H1 (cell line): ENCODE measurements at regions not wholly inside any gene's neighbourhood (a gene's known extent, or its start where the extent isn't known, plus 50 kb on each side); places are given as distances from the start of the nearest gene placed in this dataset.

Experiments used
- CTCF ChIA-PET: fragments of 300-600 bp; sonication (Branson Sonifier 250); formaldehyde crosslinking; loops from one replicate; lab custom pipeline; 2021; ENCODE audit not compliant: partially characterized antibody; lab: Charles Lee
- POLR2A ChIA-PET: fragments of 300-600 bp; sonication (Branson Sonifier 250); formaldehyde crosslinking; loops from one replicate; lab custom pipeline; 2021; ENCODE audit warnings: inconsistent platforms; ENCODE audit not compliant: partially characterized antibody; lab: Charles Lee
- DNase-seq, 2 experiments: peaks; one replicate each; pipeline versions ENCODE4 v3.0.0 to v3.0.0-alpha.2; 2010 to 2022; ENCODE audit warnings: low spot score in 2 of 2, low read depth in 1 of 2, mixed read lengths in 1 of 2
- FAIRE-seq: peaks from 2 replicates; lab custom pipeline; 2011; peaks lifted over from hg19 to GRCh38; lab: Jason Lieb, UNC
- H2AFZ ChIP-seq: 2 replicates; pipeline ENCODE4 v1.8.1; 2012; ENCODE audit warnings: low read length, inconsistent platforms
- H2AK5ac ChIP-seq: 2 replicates; pipeline ENCODE4 v1.6.1; 2013; ENCODE audit warnings: low read depth, low read length
- H2BK120ac ChIP-seq: replicated peaks from 2 replicates; pipeline ENCODE3; 2013; ENCODE audit warnings: low read depth, low read length, inconsistent platforms
- H2BK12ac ChIP-seq: 2 replicates; pipeline ENCODE4 v1.6.1; 2013; ENCODE audit warnings: low read depth, low read length
- H2BK15ac ChIP-seq: 2 replicates; pipeline ENCODE4 v1.6.1; 2013; ENCODE audit warnings: low read length
- H2BK20ac ChIP-seq: 2 replicates; pipeline ENCODE4 v1.6.1; 2013; ENCODE audit warnings: low read length
- H2BK5ac ChIP-seq: 2 replicates; pipeline ENCODE4 v1.6.1; 2013; ENCODE audit warnings: low read depth, low read length
- H3K14ac ChIP-seq: 2 replicates; pipeline ENCODE4 v1.6.1; 2013; ENCODE audit warnings: inconsistent platforms; ENCODE audit not compliant: insufficient read length
- H3K18ac ChIP-seq: 2 replicates; pipeline ENCODE4 v1.6.1; 2013; ENCODE audit warnings: low read length; ENCODE audit errors: extremely low read depth
- H3K23ac ChIP-seq: 2 replicates; pipeline ENCODE4 v1.6.1; 2013; ENCODE audit warnings: inconsistent platforms; ENCODE audit not compliant: insufficient read length
- H3K23me2 ChIP-seq: 2 replicates; pipeline ENCODE4 v1.6.1; 2013; ENCODE audit warnings: low read depth, low read length
- H3K27ac ChIP-seq: 2 replicates; pipeline ENCODE4 v1.6.1; 2011; ENCODE audit warnings: low read depth, low read length, inconsistent platforms
- H3K27me3 ChIP-seq, 4 experiments: replicated peaks in 1 of 4; 1 replicate in 1 of 4; 2 replicates in 3 of 4; pipeline versions ENCODE4 v1.6.1 to v1.8.1; 2011 to 2013; ENCODE audit warnings: low read length in 3 of 4, mild to moderate bottlenecking in 3 of 4, inconsistent platforms in 2 of 4, mixed read lengths in 2 of 4, moderate library complexity in 1 of 4; ENCODE audit not compliant: control insufficient read depth in 3 of 4, insufficient read depth in 3 of 4; ENCODE audit errors: extremely low read depth in 1 of 4
- H3K36me3 ChIP-seq, 4 experiments: 2 replicates each; pipeline versions ENCODE4 v1.6.1 to v1.8.1; 2011 to 2013; ENCODE audit warnings: mild to moderate bottlenecking in 4 of 4, low read length in 3 of 4, moderate library complexity in 2 of 4, control low read depth in 1 of 4, inconsistent platforms in 1 of 4; ENCODE audit not compliant: insufficient read depth in 4 of 4, control insufficient read depth in 2 of 4
- H3K4ac ChIP-seq: replicated peaks from 2 replicates; pipeline ENCODE3; 2013; ENCODE audit warnings: low read length, low read depth, mixed read lengths, inconsistent platforms; ENCODE audit not compliant: insufficient read length
- H3K4me1 ChIP-seq, 4 experiments: replicated peaks in 1 of 4; 1 replicate in 1 of 4; 2 replicates in 3 of 4; pipeline versions ENCODE4 v1.6.1 to v1.8.1; 2011 to 2013; ENCODE audit warnings: low read length in 3 of 4, inconsistent platforms in 2 of 4, mixed read lengths in 1 of 4; ENCODE audit not compliant: insufficient read depth in 4 of 4, control insufficient read depth in 3 of 4
- H3K4me2 ChIP-seq, 2 experiments: 2 replicates each; pipeline versions ENCODE4 v1.6.1 to v1.8.1; 2011 to 2013; ENCODE audit warnings: low read depth in 2 of 2, low read length in 2 of 2, control low read depth in 1 of 2, inconsistent platforms in 1 of 2, mild to moderate bottlenecking in 1 of 2; ENCODE audit not compliant: insufficient read depth in 1 of 2
- H3K4me3 ChIP-seq, 4 experiments: fragments of 200-600, 300-600 bp in 1 of 4; sonication (generic), shearing (Covaris generic), sonication (Bioruptor Twin) in 1 of 4; 2 replicates each; pipeline versions ENCODE4 v1.5.1 to v1.8.1; 2011 to 2016; ENCODE audit warnings: low read length in 4 of 4, low read depth in 3 of 4, control low read depth in 2 of 4, inconsistent platforms in 2 of 4, mild to moderate bottlenecking in 2 of 4, mixed read lengths in 1 of 4, moderate library complexity in 1 of 4; ENCODE audit not compliant: insufficient read depth in 2 of 4; ENCODE audit errors: extremely low read depth in 1 of 4
- H3K56ac ChIP-seq: replicated peaks from 2 replicates; pipeline ENCODE3; 2013; ENCODE audit warnings: low read depth, mild to moderate bottlenecking, mixed read lengths, low read length, inconsistent platforms; ENCODE audit not compliant: insufficient read length
- H3K79me1 ChIP-seq: 2 replicates; pipeline ENCODE4 v1.6.1; 2013; ENCODE audit warnings: low read depth, low read length, control low read depth
- H3K79me2 ChIP-seq, 2 experiments: 2 replicates each; pipeline versions ENCODE4 v1.6.1 to v1.8.1; 2012 to 2013; ENCODE audit warnings: low read length in 2 of 2, mild to moderate bottlenecking in 2 of 2, inconsistent platforms in 1 of 2; ENCODE audit not compliant: insufficient read depth in 2 of 2, control insufficient read depth in 1 of 2
- H3K9ac ChIP-seq, 4 experiments: replicated peaks in 1 of 4; 1 replicate in 1 of 4; 2 replicates in 3 of 4; pipeline versions ENCODE4 v1.6.1 to v1.8.1; 2011 to 2013; ENCODE audit warnings: low read depth in 3 of 4, low read length in 3 of 4, control low read depth in 2 of 4, mild to moderate bottlenecking in 2 of 4, moderate library complexity in 2 of 4, inconsistent platforms in 1 of 4; ENCODE audit errors: extremely low read depth in 1 of 4
- H3K9me3 ChIP-seq, 2 experiments: 2 replicates each; pipeline versions ENCODE4 v1.6.1 to v1.8.1; 2012 to 2013; ENCODE audit warnings: mild to moderate bottlenecking in 2 of 2, moderate library complexity in 2 of 2, control low read depth in 1 of 2, inconsistent platforms in 1 of 2, low read depth in 1 of 2, low read length in 1 of 2, mixed read lengths in 1 of 2; ENCODE audit not compliant: insufficient read depth in 2 of 2
- H4K20me1 ChIP-seq, 2 experiments: replicated peaks in 1 of 2; 2 replicates each; pipeline versions ENCODE3 to v1.8.1; 2011 to 2013; ENCODE audit warnings: inconsistent platforms in 2 of 2, low read length in 2 of 2, mild to moderate bottlenecking in 1 of 2; ENCODE audit not compliant: insufficient read depth in 2 of 2, control insufficient read depth in 1 of 2
- H4K5ac ChIP-seq: 2 replicates; pipeline ENCODE4 v1.6.1; 2013; ENCODE audit warnings: low read length, low read depth, mixed read lengths, inconsistent platforms; ENCODE audit not compliant: insufficient read length
- H4K8ac ChIP-seq: 2 replicates; pipeline ENCODE4 v1.8.0; 2013; ENCODE audit warnings: mild to moderate bottlenecking, moderate library complexity, low read length, inconsistent platforms; ENCODE audit not compliant: insufficient read depth; ENCODE audit errors: extremely low read depth
- H4K91ac ChIP-seq: replicated peaks from 2 replicates; pipeline ENCODE3; 2013; ENCODE audit warnings: low read length, mixed read lengths, inconsistent platforms; ENCODE audit not compliant: insufficient read length
- BRCA1 ChIP-seq: IDR thresholded peaks from 2 replicates; pipeline ENCODE4 v1.6.1; 2012; ENCODE audit warnings: low read depth, low read length, improper control_type of control experiment
- CBX8 ChIP-seq: fragments of 300-800, 300-1000 bp; sonication (generic); IDR thresholded peaks from 2 replicates; pipeline ENCODE4 v1.7.1; 2016; ENCODE audit warnings: low read depth, low read length, borderline replicate concordance
- CHD2 ChIP-seq: IDR thresholded peaks from 2 replicates; pipeline ENCODE4 v1.6.1; 2012; ENCODE audit warnings: low read length, improper control_type of control experiment
- CREB1 ChIP-seq: IDR thresholded peaks from 2 replicates; pipeline ENCODE4 v1.6.1; 2012; ENCODE audit warnings: inconsistent platforms
- EP300 ChIP-seq, 2 experiments: IDR thresholded peaks; 1 replicate in 1 of 2; 2 replicates in 1 of 2; pipeline ENCODE4 v1.6.1; 2011 to 2012; ENCODE audit warnings: low read depth in 2 of 2, low read length in 2 of 2, mild to moderate bottlenecking in 2 of 2, borderline replicate concordance in 1 of 2, inconsistent platforms in 1 of 2, moderate library complexity in 1 of 2
- JUN ChIP-seq: IDR thresholded peaks from 2 replicates; pipeline ENCODE4 v1.6.1; 2011; ENCODE audit warnings: low read depth, mild to moderate bottlenecking, improper control_type of control experiment, low read length
- JUND ChIP-seq: IDR thresholded peaks from 2 replicates; pipeline ENCODE4 v1.6.1; 2011; ENCODE audit warnings: mild to moderate bottlenecking, improper control_type of control experiment, low read length
- KDM4A ChIP-seq: IDR thresholded peaks from one replicate; pipeline ENCODE4 v1.7.1; 2012; ENCODE audit warnings: low read depth, mild to moderate bottlenecking, moderate library complexity, low read length, inconsistent platforms; ENCODE audit not compliant: severe bottlenecking
- MAFK ChIP-seq: IDR thresholded peaks from 2 replicates; pipeline ENCODE4 v1.6.1; 2012; ENCODE audit warnings: low read depth, mild to moderate bottlenecking, improper control_type of control experiment, low read length
- NRF1 ChIP-seq: IDR thresholded peaks from 2 replicates; pipeline ENCODE4 v1.6.1; 2011; ENCODE audit warnings: mild to moderate bottlenecking, low read depth, low read length, improper control_type of control experiment
- POU5F1 ChIP-seq: IDR thresholded peaks from 2 replicates; pipeline ENCODE4 v1.6.1; 2011; ENCODE audit warnings: low read depth, mild to moderate bottlenecking, low read length, moderate library complexity
- RFX5 ChIP-seq: IDR thresholded peaks from 2 replicates; pipeline ENCODE4 v1.6.1; 2011; ENCODE audit warnings: low read depth, low read length, improper control_type of control experiment, borderline replicate concordance
- SP1 ChIP-seq: IDR thresholded peaks from 2 replicates; pipeline ENCODE4 v1.6.1; 2011; ENCODE audit warnings: low read depth, low read length
- SUZ12 ChIP-seq: fragments of 200-600 bp; sonication (generic); IDR thresholded peaks from 2 replicates; pipeline ENCODE4 v1.6.1; 2012; ENCODE audit warnings: mild to moderate bottlenecking, inconsistent platforms, low read length, moderate library complexity, mixed read lengths
- TAF1 ChIP-seq: IDR thresholded peaks from 2 replicates; pipeline ENCODE4 v1.6.1; 2011; ENCODE audit warnings: mild to moderate bottlenecking, low read depth, low read length
- TF ChIP-seq, protein P1 (sequence below): IDR thresholded peaks from 2 replicates; pipeline ENCODE4 v1.6.1; 2011; ENCODE audit warnings: low read depth, mild to moderate bottlenecking, low read length; ENCODE audit not compliant: insufficient read depth

GRCh38 chr3:127066635-127067034 is 83.7 kb downstream of the PLXNA1 start:
- no peak overlapping the region for H2BK5ac ChIP-seq
- no peak overlapping the region for H2AK5ac ChIP-seq
- H4K20me1 ChIP-seq: no peaks in the 10 kb centered on the region
- H3K4me1 ChIP-seq: peaks cover 0 to 2% (median under 1%) of the 10 kb centered on the region in 4 experiments; a peak in 1 of 7 replicates
- H3K36me3 ChIP-seq: no peaks in the 10 kb centered on the region
- no peaks in the 10 kb centered on the region for H3K79me2 ChIP-seq
- H2BK15ac ChIP-seq: no peak overlapping the region
- no peak overlapping the region for H2AFZ ChIP-seq
- ChIA-PET CTCF (no interaction called here), POLR2A (no interaction called here)
- H4K5ac ChIP-seq: no peak overlapping the region
- no peak for DNase-seq
- H3K23me2 ChIP-seq: no peaks in the 10 kb centered on the region
- no peaks in the 10 kb centered on the region for H3K27me3 ChIP-seq
- no peak overlapping the region for H3K18ac ChIP-seq
- H2BK20ac ChIP-seq: no peak overlapping the region
- H2BK12ac ChIP-seq: no peak overlapping the region
- H4K8ac ChIP-seq: no peak overlapping the region
- no peak overlapping the region for H3K9ac ChIP-seq
- no peak overlapping the region for H3K4ac ChIP-seq
- H3K23ac ChIP-seq: no peak overlapping the region
- H3K79me1 ChIP-seq: no peaks in the 10 kb centered on the region
- H3K14ac ChIP-seq: no peak overlapping the region
- H3K4me2 ChIP-seq: no peak overlapping the region
- H3K56ac ChIP-seq: no peak overlapping the region
- H2BK120ac ChIP-seq: no peak overlapping the region
- H4K91ac ChIP-seq: no peak overlapping the region
- H3K4me3 ChIP-seq: no peak overlapping the region
- no peak for FAIRE-seq
- no peaks in the 10 kb centered on the region for H3K9me3 ChIP-seq
- no peak overlapping the region for H3K27ac ChIP-seq
- TF ChIP-seq CBX8 (no peak), EP300 (IDR thresholded peaks at IDR 0.05; ENCODE audit: borderline replicate concordance in 1 of 2, low read depth in 2 of 2, low read length in 2 of 2) (no peak), NRF1 (no peak), RFX5 (no peak), MAFK (no peak), CREB1 (no peak), KDM4A (no peak), POU5F1 (no peak), JUN (no peak), SUZ12 (no peak), CHD2 (no peak), JUND (no peak), TAF1 (no peak), SP1 (no peak), BRCA1 (no peak)
- TF ChIP-seq, protein P1, sequence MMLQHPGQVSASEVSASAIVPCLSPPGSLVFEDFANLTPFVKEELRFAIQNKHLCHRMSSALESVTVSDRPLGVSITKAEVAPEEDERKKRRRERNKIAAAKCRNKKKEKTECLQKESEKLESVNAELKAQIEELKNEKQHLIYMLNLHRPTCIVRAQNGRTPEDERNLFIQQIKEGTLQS: no peak
